ENCODE measurements at regions not wholly inside any gene's neighbourhood (a gene's known extent, or its start where the extent isn't known, plus 50 kb on each side); places are given as distances from the start of the nearest gene placed in this dataset.

- Histone ChIP-seq H2AK5ac (ENCODE audit: low read depth, low read length) (no peak overlapping the region), H4K91ac (ENCODE audit: insufficient read depth, low read depth, low read length) (no peak overlapping the region), H3K4ac (ENCODE audit: low read depth, low read length) (no peak overlapping the region), H2AFZ (replicated peaks; ENCODE audit: low read length, poor library complexity) (no peak overlapping the region), H3K9ac (ENCODE audit: low read depth, low read length) (no peak overlapping the region), H4K5ac (ENCODE audit: low read depth, low read length) (no peak overlapping the region), H3K9me1 (ENCODE audit: insufficient read depth, low read length) (no peaks in the 10 kb centered on the region), H3K18ac (ENCODE audit: low read depth, low read length) (no peak overlapping the region), H3K14ac (replicated peaks; ENCODE audit: low read depth, low read length) (no peak overlapping the region), H2AK9ac (replicated peaks; ENCODE audit: low read depth, low read length, poor library complexity) (no peak overlapping the region), H2BK20ac (ENCODE audit: low read depth, low read length) (no peak overlapping the region), H4K8ac (ENCODE audit: low read depth in 2 of 2, low read length in 2 of 2) (no peak overlapping the region), H2BK5ac (ENCODE audit: low read depth, low read length, poor library complexity, severe bottlenecking) (no peak overlapping the region), H3K27me3 (ENCODE audit: control insufficient read depth, insufficient read depth, low read length) (no peaks in the 10 kb centered on the region), H3K4me2 (ENCODE audit: low read depth, low read length) (no peak overlapping the region), H3K27ac (ENCODE audit: insufficient read depth, low read length) (no peak overlapping the region), H3K4me1 (ENCODE audit: control insufficient read depth, insufficient read depth, low read length) (no peaks in the 10 kb centered on the region), H3K4me3 (ENCODE audit: insufficient read depth, low read depth, low read length) (no peak overlapping the region), H3K36me3 (ENCODE audit: control insufficient read depth, insufficient read depth, low read length) (no peaks in the 10 kb centered on the region), H3K56ac (ENCODE audit: extremely low read depth, insufficient read depth, low read length) (no peak overlapping the region), H2BK15ac (ENCODE audit: low read depth, low read length) (no peak overlapping the region), H3K9me3 (ENCODE audit: control insufficient read depth, insufficient read depth, low read length) (peaks cover 8% of the 10 kb centered on the region), H4K20me1 (ENCODE audit: insufficient read depth, low read length) (no peaks in the 10 kb centered on the region), H3K23ac (ENCODE audit: low read depth, low read length) (no peak overlapping the region), H2BK120ac (ENCODE audit: low read depth, low read length) (no peak overlapping the region), H3K79me1 (ENCODE audit: low read depth in 1 of 2, low read length in 2 of 2) (no peaks in the 10 kb centered on the region)
- POLR2A ChIA-PET (ENCODE audit: unreplicated experiment), result no interaction called here
- dilution Hi-C loops (cut with HindIII; ENCODE audit: low sequenced_read_pairs, unreplicated experiment), result no loop called here
- BruUV-seq (replicated peaks), result no TSS peak
- intact Hi-C loops (cut with micrococcal nuclease), result no loop called here
- CTCF ChIA-PET, result no interaction called here
- no peak for DNase-seq
- WGBS, 2 experiments (ENCODE audit: extremely low coverage in 2 of 2, insufficient read length in 1 of 2), result 93% methylated on average over 2 of the region's 4 CpGs; no CpG with 5 or more reads in 1 of the 2 experiments
- no peak for ATAC-seq (ENCODE audit: low read depth)
- no peak for TF ChIP-seq MAZ (IDR thresholded peaks at IDR 0.05; ENCODE audit: borderline replicate concordance, low read depth, low read length)
- TF ChIP-seq ELK1 (IDR thresholded peaks at IDR 0.05; ENCODE audit: borderline replicate concordance, low read depth, low read length), result no peak
- no peak for TF ChIP-seq SMC3 (IDR thresholded peaks at IDR 0.05; ENCODE audit: low read depth, low read length)
- no peak for TF ChIP-seq CEBPB (IDR thresholded peaks at IDR 0.05; ENCODE audit: low read depth, low read length)
- no peak for TF ChIP-seq FOS (IDR thresholded peaks at IDR 0.05; ENCODE audit: low read depth, low read length)
- no peak for TF ChIP-seq POLR2A (IDR thresholded peaks at IDR 0.05; ENCODE audit: low read depth, low read length)
- TF ChIP-seq CHD1 (IDR thresholded peaks at IDR 0.05; ENCODE audit: low read depth, low read length), result no peak
- no peak for TF ChIP-seq MAFK (IDR thresholded peaks at IDR 0.05; ENCODE audit: low read depth, low read length)
- TF ChIP-seq RAD21 (IDR thresholded peaks at IDR 0.05; ENCODE audit: low read length), result no peak
- in situ Hi-C loops (cut with MboI; ENCODE audit: low sequenced_read_pairs), result no loop called here
Measured at GRCh38 chr11:90558328-90558865, 335.5 kb upstream of the CHORDC1 start.

Data from IMR-90 (cell line).